Bronchial epithelial cell (primary cell): ENCODE measurements at regions not wholly inside any gene's neighbourhood (a gene's known extent, or its start where the extent isn't known, plus 50 kb on each side); places are given as distances from the start of the nearest gene placed in this dataset.

Source experiments
- DNase-seq: peaks from one replicate; pipeline ENCODE4 v3.0.0-alpha.2; 2010; ENCODE audit warnings: low read depth
- FAIRE-seq: peaks from 2 replicates; lab custom pipeline; 2011; peaks lifted over from hg19 to GRCh38; lab: Jason Lieb, UNC
- H3K27me3 ChIP-seq: 2 replicates; pipeline ENCODE4 v1.5.1; 2011; ENCODE audit warnings: low read length; ENCODE audit not compliant: control insufficient read depth, insufficient read depth
- H3K36me3 ChIP-seq: 2 replicates; pipeline ENCODE4 v1.5.1; 2011; ENCODE audit warnings: low read length; ENCODE audit not compliant: control insufficient read depth, insufficient read depth
- H3K4me3 ChIP-seq: 2 replicates; pipeline ENCODE4 v1.5.1; 2011; ENCODE audit warnings: mild to moderate bottlenecking, low read depth, low read length, control low read depth
- CTCF ChIP-seq: IDR thresholded peaks from 2 replicates; pipeline ENCODE4 v1.5.1; 2011; ENCODE audit warnings: mild to moderate bottlenecking, moderate library complexity, low read length, control low read depth, inconsistent platforms; ENCODE audit not compliant: insufficient read depth, severe bottlenecking

DNA sequence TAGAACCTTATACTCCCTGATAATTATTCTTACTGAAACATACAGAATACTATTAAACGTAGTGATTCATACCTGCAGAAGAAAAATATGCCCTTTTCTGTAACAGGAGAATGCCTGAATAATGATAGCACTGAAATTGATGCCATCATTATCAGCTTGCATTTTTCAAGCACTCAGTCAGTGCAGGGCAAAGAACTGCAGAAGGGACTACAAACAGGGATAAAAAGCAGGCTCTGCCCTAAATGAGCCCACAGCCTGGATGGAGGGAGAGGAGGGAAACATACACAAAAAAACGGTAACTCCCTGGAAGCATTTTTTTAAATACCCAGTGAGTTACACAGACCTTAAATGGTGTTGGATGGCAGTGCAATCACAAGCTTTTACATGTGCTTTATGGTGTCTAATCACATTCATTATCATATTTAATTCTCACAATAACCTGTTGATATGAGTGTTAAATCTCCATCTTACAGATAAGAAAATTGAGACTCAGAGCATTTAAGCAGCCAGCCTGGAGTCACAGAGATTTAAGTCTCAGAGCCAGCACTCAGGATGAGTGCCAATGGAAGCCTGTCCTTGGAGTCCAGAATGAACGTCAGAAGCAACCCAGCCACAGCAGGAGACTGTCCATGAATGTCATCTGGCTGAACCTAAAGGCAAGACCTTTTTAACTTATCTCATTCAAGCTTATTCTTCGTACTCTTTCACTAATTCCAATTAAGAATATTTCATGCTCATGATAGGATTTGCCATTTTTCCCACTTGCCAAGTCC is 139.3 kb upstream of the CTNNA2 start:
- no peaks in the 10 kb centered on the region for H3K27me3 ChIP-seq
- TF ChIP-seq CTCF = no peak
- FAIRE-seq (no peak), DNase-seq (no peak)
- no peak overlapping the region for H3K4me3 ChIP-seq
- H3K36me3 ChIP-seq = no peaks in the 10 kb centered on the region

GRCh38 chr2:79370976-79371538 is 141.8 kb upstream of the CTNNA2 start:
- FAIRE-seq = no peak
- no peaks in the 10 kb centered on the region for H3K27me3 ChIP-seq

GRCh38 chr2:79369127-79369526 is 143.7 kb upstream of the CTNNA2 start:
- TF ChIP-seq CTCF = no peak
- FAIRE-seq = no peak

More at GRCh38 chr2:79370976-79371538, 141.8 kb upstream of the CTNNA2 start:
- DNase-seq = no peak
- H3K4me3 ChIP-seq = no peak overlapping the region
- H3K36me3 ChIP-seq = no peaks in the 10 kb centered on the region
- TF ChIP-seq CTCF = no peak

GRCh38 chr2:79368116-79368630 is 144.7 kb upstream of the CTNNA2 start:
- Histone ChIP-seq H3K27me3 (no peaks in the 10 kb centered on the region), H3K36me3 (no peaks in the 10 kb centered on the region), H3K4me3 (no peak overlapping the region)
- FAIRE-seq (no peak), DNase-seq (no peak)
- TF ChIP-seq CTCF = no peak

More at GRCh38 chr2:79369127-79369526, 143.7 kb upstream of the CTNNA2 start:
- no peaks in the 10 kb centered on the region for H3K36me3 ChIP-seq
- no peaks in the 10 kb centered on the region for H3K27me3 ChIP-seq
- DNase-seq = no peak
- no peak overlapping the region for H3K4me3 ChIP-seq

- FAIRE-seq (no peak), DNase-seq (no peak)
- Histone ChIP-seq H3K36me3 (no peaks in the 10 kb centered on the region), H3K4me3 (no peak overlapping the region), H3K27me3 (no peaks in the 10 kb centered on the region)
- no peak for TF ChIP-seq CTCF
Observed at GRCh38 chr2:79359419-79359818, 153.4 kb upstream of the CTNNA2 start.

- Histone ChIP-seq H3K27me3 (no peaks in the 10 kb centered on the region), H3K4me3 (no peak overlapping the region), H3K36me3 (no peaks in the 10 kb centered on the region)
- no peak for FAIRE-seq
- TF ChIP-seq CTCF = no peak
- no peak for DNase-seq
Observed at GRCh38 chr2:79355569-79355968, 157.3 kb upstream of the CTNNA2 start.
